HEK293 (cell line): ENCODE measurements at regions not wholly inside any gene's neighbourhood (a gene's known extent, or its start where the extent isn't known, plus 50 kb on each side); places are given as distances from the start of the nearest gene placed in this dataset.

Experiments
- CTCF ChIP-seq: fragments of 450-650 bp; formaldehyde crosslinking; IDR thresholded peaks from 2 replicates; pipeline ENCODE4 v1.5.1; 2016; ENCODE audit warnings: missing biosample characterization, missing genetic modification characterization
- GLI4 ChIP-seq: fragments of 450-650 bp; formaldehyde crosslinking; IDR thresholded peaks from 2 replicates; pipeline ENCODE4 v1.5.1; 2016; ENCODE audit warnings: missing biosample characterization, missing genetic modification characterization
- ZBTB7A ChIP-seq: fragments of 450-650 bp; formaldehyde crosslinking; IDR thresholded peaks from 2 replicates; pipeline ENCODE4 v1.5.1; 2016; ENCODE audit warnings: low read depth, missing biosample characterization, missing genetic modification characterization
- ZEB2 ChIP-seq: fragments of 450-650 bp; formaldehyde crosslinking; IDR thresholded peaks from 2 replicates; pipeline ENCODE4 v1.5.1; 2016; ENCODE audit warnings: missing biosample characterization, missing genetic modification characterization
- ZNF121 ChIP-seq: fragments of 450-650 bp; formaldehyde crosslinking; IDR thresholded peaks from 2 replicates; pipeline ENCODE4 v1.5.1; 2016; ENCODE audit warnings: missing biosample characterization, missing genetic modification characterization
- ZNF391 ChIP-seq: fragments of 450-650 bp; formaldehyde crosslinking; IDR thresholded peaks from 2 replicates; pipeline ENCODE4 v1.5.1; 2016; ENCODE audit warnings: low read depth, missing biosample characterization, missing genetic modification characterization, borderline replicate concordance
- ZNF423 ChIP-seq: fragments of 450-650 bp; formaldehyde crosslinking; IDR thresholded peaks from 2 replicates; pipeline ENCODE4 v1.5.1; 2016; ENCODE audit warnings: missing biosample characterization, missing genetic modification characterization
- TF ChIP-seq, protein P1 (sequence below): fragments of 450-650 bp; formaldehyde crosslinking; IDR thresholded peaks from 2 replicates; pipeline ENCODE4 v1.5.1; 2016; ENCODE audit warnings: missing biosample characterization, missing genetic modification characterization, low read depth

DNA sequence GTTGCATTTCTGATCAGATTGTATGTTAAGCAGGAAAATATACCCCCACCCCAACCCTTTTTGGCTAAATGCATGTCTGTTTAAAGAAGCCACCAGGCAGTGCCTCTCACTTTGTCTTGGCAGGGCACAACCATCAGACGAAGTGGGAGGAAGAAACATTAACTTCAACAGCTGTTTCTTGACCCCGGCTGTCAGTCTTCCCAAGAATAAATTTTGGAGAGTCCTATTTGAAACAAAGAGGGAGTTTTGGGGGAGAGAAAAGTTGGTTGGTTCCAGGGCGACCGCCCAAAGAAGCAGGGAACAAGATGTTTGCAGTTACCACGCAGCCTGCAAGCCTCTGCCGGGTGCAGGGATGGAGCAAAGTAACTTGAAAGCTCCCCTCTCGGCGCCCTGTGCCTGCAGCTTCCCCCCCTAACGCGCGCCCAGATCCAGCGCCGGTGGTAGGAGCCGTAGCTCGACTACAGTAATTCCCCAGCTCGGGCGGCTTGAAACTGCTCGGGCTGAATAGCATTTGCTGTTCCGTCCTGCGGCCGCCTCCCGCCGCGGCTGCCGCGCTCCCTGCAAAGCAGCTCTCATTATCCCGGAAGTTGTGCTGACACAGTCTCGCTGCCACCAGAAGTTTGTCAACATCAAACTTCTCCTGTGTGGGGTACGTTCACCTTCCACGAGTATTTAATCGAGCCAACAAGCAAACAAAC lies 100.7 kb upstream of the SSBP2 start:
- 0 out of 2 replicates have a peak, but pooled peaks have one; percentile 55 for TF ChIP-seq ZNF423 (tag by site-specific recombination)
- TF ChIP-seq CTCF (tag by site-specific recombination) = no peak
- TF ChIP-seq, protein P1, sequence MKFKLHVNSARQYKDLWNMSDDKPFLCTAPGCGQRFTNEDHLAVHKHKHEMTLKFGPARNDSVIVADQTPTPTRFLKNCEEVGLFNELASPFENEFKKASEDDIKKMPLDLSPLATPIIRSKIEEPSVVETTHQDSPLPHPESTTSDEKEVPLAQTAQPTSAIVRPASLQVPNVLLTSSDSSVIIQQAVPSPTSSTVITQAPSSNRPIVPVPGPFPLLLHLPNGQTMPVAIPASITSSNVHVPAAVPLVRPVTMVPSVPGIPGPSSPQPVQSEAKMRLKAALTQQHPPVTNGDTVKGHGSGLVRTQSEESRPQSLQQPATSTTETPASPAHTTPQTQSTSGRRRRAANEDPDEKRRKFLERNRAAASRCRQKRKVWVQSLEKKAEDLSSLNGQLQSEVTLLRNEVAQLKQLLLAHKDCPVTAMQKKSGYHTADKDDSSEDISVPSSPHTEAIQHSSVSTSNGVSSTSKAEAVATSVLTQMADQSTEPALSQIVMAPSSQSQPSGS = no peak
- TF ChIP-seq GLI4 (tag by site-specific recombination) = peak; percentile 55; the same call in 1 of the 2 replicates
- peak; percentile 92; the same call in 1 of the 2 replicates for TF ChIP-seq ZNF391 (tag by site-specific recombination)
- TF ChIP-seq ZBTB7A = no peak
- TF ChIP-seq ZEB2 (tag by site-specific recombination) = peak; percentile 93
- TF ChIP-seq ZNF121 (tag by site-specific recombination) = no peak
